ENCODE measurements at regions not wholly inside any gene's neighbourhood (a gene's known extent, or its start where the extent isn't known, plus 50 kb on each side); places are given as distances from the start of the nearest gene placed in this dataset.

DNA sequence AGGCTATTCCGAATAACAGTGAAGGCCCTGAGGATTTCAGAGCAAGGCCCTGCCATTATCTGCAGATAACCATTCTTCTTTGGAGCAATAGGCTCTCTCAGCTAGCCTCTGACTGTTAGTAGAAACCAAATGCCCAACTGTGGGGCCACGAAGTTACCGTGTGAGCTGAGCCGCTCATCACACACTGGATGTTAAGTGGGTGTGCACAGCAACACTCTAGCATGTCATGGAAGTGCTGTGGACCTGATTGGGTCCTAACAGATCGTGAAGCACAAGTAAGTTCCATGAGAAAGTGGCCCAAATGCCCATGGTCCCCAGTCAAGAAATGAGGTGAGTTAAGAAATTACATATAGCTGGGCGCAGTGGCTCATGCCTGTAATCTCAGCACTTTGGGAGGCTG lies 190.4 kb downstream of the ALG10 start:
- TF ChIP-seq, protein P1, sequence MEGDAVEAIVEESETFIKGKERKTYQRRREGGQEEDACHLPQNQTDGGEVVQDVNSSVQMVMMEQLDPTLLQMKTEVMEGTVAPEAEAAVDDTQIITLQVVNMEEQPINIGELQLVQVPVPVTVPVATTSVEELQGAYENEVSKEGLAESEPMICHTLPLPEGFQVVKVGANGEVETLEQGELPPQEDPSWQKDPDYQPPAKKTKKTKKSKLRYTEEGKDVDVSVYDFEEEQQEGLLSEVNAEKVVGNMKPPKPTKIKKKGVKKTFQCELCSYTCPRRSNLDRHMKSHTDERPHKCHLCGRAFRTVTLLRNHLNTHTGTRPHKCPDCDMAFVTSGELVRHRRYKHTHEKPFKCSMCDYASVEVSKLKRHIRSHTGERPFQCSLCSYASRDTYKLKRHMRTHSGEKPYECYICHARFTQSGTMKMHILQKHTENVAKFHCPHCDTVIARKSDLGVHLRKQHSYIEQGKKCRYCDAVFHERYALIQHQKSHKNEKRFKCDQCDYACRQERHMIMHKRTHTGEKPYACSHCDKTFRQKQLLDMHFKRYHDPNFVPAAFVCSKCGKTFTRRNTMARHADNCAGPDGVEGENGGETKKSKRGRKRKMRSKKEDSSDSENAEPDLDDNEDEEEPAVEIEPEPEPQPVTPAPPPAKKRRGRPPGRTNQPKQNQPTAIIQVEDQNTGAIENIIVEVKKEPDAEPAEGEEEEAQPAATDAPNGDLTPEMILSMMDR (IDR thresholded peaks at IDR 0.05), result no peak
- TF ChIP-seq EP300 (IDR thresholded peaks at IDR 0.05; ENCODE audit: low read depth), result no peak
- TF ChIP-seq POLR2A (IDR thresholded peaks at IDR 0.05), result no peak
